Cardiac muscle cell (in vitro differentiated cells and primary cell): ENCODE measurements at regions not wholly inside any gene's neighbourhood (a gene's known extent, or its start where the extent isn't known, plus 50 kb on each side); places are given as distances from the start of the nearest gene placed in this dataset.
"Not testable (repeated sequence)": the region's sequence is repeated elsewhere in the genome, so short reads cannot be mapped to it uniquely, and the experiment has no call there.

Experiments used
- DNase-seq, 2 donors: peaks; one replicate each; pipeline versions ENCODE4 v3.0.0 to v3.0.0-alpha.2; 2010 to 2017; ENCODE audit warnings: low read depth in 1 of 2, low spot score in 1 of 2
- H3K27ac ChIP-seq: fragments of 200-600 bp; sonication (generic); 2 replicates; pipeline ENCODE4 v1.5.1; 2016
- H3K27me3 ChIP-seq: fragments of 200-600 bp; sonication (generic); 2 replicates; pipeline ENCODE4 v1.6.0; 2016; ENCODE audit warnings: control low read depth
- H3K36me3 ChIP-seq: fragments of 200-600 bp; sonication (generic); 2 replicates; pipeline ENCODE4 v1.5.1; 2016; ENCODE audit warnings: control low read depth
- H3K4me1 ChIP-seq: fragments of 200-600 bp; sonication (generic); 2 replicates; pipeline ENCODE4 v1.8.1; 2017; ENCODE audit warnings: low read depth, mild to moderate bottlenecking, mixed run types
- H3K4me3 ChIP-seq: fragments of 200-600 bp; sonication (generic); 2 replicates; pipeline ENCODE4 v1.5.1; 2016; ENCODE audit warnings: mild to moderate bottlenecking
- H3K9me3 ChIP-seq: fragments of 200-600 bp; sonication (generic); 2 replicates; pipeline ENCODE4 v1.5.1; 2017; ENCODE audit warnings: low read depth, mild to moderate bottlenecking, control low read depth
- TF ChIP-seq, protein P1 (sequence below): IDR thresholded peaks from 2 replicates; pipeline ENCODE4 v1.5.1; 2012; ENCODE audit warnings: low read depth, mild to moderate bottlenecking, low read length

DNA sequence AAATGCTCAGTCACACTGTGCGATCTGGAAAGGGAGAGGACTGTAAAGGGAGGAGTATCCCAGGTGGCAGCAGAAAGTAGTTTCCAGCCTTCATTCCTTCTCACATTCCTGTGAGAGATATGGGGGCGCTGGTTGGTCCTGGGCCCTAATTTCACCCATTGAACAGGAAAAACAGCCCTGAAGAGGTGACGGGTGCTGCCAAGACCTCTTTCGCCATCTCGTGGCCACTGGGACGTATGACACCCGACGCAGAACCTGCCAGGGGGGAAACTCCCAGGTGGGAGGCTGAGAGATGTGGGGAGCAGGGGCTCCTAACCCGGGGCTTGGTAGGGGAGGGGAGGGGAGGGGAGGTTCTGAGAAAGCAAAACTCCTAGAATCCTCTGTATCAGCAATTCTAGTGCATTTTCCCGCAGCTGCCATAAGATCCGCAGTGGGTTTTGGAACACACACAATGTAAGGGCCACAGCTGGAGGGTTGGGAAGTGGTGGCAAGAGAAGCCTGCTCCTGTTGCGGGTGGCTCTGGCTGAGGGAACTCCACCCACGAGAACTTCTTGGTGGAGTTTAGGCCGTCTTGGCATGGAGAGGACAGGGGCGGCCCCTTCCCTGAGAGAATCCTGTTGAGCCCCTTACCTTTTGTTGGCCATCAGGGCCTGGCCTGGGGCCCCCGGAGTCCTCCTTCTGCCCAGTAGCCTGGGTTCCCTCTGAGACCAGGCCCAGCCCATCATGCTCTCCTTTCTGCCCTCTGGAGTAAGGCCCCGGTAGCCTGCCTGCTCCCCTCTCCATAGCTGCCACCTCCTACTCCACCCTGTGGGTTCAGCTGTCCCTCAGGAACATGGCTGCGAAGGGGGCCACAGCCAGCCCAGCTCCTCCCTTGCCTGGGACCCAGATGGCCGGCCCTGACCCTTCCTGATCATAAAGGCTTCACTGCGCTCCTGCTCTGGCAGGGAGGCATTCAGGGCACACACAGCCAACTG is 134.1 kb downstream of the OR13H1 start:
- Histone ChIP-seq H3K36me3 (no peaks in the 10 kb centered on the region), H3K9me3 (no peaks in the 10 kb centered on the region), H3K4me3 (no peak overlapping the region), H3K27me3 (no peaks in the 10 kb centered on the region), H3K4me1 (no peaks in the 10 kb centered on the region), H3K27ac (no peak overlapping the region)
- peak; percentile 23 to 68 for DNase-seq
- TF ChIP-seq, protein P1, sequence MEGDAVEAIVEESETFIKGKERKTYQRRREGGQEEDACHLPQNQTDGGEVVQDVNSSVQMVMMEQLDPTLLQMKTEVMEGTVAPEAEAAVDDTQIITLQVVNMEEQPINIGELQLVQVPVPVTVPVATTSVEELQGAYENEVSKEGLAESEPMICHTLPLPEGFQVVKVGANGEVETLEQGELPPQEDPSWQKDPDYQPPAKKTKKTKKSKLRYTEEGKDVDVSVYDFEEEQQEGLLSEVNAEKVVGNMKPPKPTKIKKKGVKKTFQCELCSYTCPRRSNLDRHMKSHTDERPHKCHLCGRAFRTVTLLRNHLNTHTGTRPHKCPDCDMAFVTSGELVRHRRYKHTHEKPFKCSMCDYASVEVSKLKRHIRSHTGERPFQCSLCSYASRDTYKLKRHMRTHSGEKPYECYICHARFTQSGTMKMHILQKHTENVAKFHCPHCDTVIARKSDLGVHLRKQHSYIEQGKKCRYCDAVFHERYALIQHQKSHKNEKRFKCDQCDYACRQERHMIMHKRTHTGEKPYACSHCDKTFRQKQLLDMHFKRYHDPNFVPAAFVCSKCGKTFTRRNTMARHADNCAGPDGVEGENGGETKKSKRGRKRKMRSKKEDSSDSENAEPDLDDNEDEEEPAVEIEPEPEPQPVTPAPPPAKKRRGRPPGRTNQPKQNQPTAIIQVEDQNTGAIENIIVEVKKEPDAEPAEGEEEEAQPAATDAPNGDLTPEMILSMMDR, result peak; percentile 64

DNA sequence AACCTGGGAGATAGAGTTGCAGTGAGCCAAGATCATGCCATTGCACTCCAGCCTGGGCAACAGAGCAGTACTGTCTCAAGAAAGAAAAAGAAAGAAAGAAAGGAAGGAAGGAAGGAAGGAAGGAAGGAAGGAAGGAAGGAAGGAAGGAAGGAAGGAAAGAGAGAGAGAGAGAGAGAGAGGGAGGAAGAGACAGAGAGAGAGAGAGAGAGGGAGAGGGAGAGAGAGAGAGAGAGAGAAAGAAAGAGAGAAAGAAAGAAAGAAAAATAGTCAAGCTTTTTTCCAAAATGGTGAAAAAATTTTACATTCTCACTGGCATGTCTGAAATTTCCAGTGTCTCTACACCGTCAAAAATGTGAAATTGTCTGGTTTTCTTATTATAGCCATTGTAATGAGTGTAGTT is 138.9 kb downstream of the OR13H1 start:
- not testable (repeated sequence) for H3K36me3 ChIP-seq, H3K27me3 ChIP-seq, H3K4me1 ChIP-seq, H3K4me3 ChIP-seq, H3K9me3 ChIP-seq, H3K27ac ChIP-seq, DNase-seq

DNA sequence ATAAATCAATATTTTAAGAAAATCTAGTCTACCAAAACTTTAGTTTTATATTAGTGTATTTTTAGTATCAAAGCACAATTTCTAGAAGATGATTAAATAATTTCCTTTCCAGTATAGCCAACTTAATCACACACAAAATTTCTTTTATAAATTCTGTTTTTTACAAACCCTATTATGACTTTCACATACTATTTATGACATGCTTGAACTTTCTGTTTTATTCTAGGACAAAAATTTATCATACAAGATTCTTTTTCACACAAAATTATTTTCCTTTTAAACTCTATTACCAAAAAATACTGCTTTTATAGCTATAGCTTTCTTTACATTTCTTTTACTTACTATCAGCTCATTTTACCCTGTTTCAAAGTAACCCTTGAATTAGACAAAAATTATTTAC is 149.5 kb downstream of the OR13H1 start:
- Histone ChIP-seq H3K4me1 (no peaks in the 10 kb centered on the region), H3K9me3 (no peaks in the 10 kb centered on the region), H3K4me3 (no peak overlapping the region), H3K36me3 (peaks cover 11% of the 10 kb centered on the region), H3K27ac (no peak overlapping the region), H3K27me3 (no peaks in the 10 kb centered on the region)
- no peak for DNase-seq
- TF ChIP-seq, protein P1, result no peak

DNA sequence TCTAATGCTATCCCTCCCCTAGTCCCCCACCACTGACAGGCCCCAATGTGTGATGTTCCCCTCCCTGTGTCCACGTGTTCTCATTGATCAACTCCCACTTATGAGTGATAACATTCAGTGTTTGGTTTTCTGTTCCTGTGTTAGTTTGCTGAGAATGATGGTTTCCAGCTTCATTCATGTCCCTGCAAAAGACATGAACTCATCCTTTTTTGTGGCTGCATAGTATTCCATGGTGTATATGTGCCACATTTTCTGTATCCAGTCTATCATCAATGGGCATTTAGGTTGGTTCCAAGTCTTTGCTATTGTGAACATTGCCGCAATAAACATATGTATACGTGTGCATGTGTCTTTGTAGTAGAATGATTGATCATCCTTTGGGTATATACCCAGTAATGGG is 153.1 kb downstream of the OR13H1 start:
- H3K27ac ChIP-seq, H3K4me1 ChIP-seq, H3K9me3 ChIP-seq, H3K4me3 ChIP-seq, H3K27me3 ChIP-seq, DNase-seq: not testable (repeated sequence)
- peaks cover 11% of the 10 kb centered on the region for H3K36me3 ChIP-seq

DNA sequence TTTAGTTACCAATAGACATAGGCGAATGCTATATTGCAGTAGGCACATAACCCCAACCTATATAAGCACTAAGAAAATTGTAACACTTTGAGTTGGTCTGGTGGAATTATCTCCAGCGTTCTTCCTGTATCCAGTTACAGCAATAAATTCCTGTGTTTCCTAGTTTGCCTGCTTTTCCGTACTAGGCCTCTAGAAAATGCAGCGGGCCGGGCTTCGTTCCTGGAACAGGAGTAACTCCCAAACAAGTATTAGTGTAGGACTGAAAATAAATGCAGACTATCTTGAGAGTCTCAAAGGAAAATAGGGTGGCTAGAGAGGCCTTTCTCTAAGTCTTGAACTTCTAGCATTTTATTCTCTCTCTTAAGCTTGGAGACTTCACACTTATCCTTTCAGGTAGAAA is 159.8 kb downstream of the OR13H1 start:
- no peak for DNase-seq
- Histone ChIP-seq H3K4me1 (no peaks in the 10 kb centered on the region), H3K9me3 (no peaks in the 10 kb centered on the region), H3K27me3 (no peaks in the 10 kb centered on the region), H3K4me3 (no peak overlapping the region), H3K27ac (peak overlapping the region; percentile 23), H3K36me3 (peaks cover 15% of the 10 kb centered on the region)
- TF ChIP-seq, protein P1, result no peak

DNA sequence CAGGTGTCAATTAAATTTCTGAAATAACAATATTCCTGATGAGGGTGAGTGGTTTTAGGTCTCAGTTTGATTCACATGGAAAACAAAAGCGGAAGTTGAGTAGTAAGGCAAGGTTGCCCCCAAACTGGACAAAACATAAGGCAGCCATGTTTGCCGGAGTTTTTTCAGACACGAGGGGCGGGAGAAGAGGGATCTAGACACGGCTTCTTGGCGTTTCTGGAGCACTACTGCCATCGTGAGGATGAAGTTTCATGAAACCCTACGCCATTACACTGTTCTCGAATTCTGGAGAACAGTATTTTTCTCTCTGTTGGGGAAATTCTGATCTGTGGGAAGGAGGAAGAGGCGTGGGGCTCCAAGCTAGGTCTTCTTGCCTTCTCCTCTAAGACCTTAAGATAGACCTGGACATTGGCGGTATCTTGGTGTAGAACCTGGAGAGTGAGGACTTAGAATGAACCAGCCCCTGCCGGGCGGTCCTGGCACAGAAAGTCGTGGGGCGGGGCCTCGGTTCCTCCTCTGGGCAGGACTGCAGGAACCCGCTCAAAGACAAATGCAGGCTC is 160.3 kb downstream of the OR13H1 start:
- no peak for DNase-seq
- TF ChIP-seq, protein P1, result no peak
- H3K27ac ChIP-seq, result peak overlapping the region; percentile 23
- no peak overlapping the region for H3K4me3 ChIP-seq
- no peaks in the 10 kb centered on the region for H3K9me3 ChIP-seq
- no peaks in the 10 kb centered on the region for H3K4me1 ChIP-seq
- H3K27me3 ChIP-seq, result no peaks in the 10 kb centered on the region
- H3K36me3 ChIP-seq, result peaks cover 15% of the 10 kb centered on the region
